GM19240 (cell line): ENCODE measurements at regions not wholly inside any gene's neighbourhood (a gene's known extent, or its start where the extent isn't known, plus 50 kb on each side); places are given as distances from the start of the nearest gene placed in this dataset.

ENCODE experiments used
- DNase-seq: peaks from one replicate; pipeline ENCODE4 v3.0.0; 2011; ENCODE audit warnings: low spot score; ENCODE audit not compliant: insufficient read length

GRCh38 chr5:39523821-39524220 lies 99.0 kb upstream of the DAB2 start:
- DNase-seq: no peak

- no peak for DNase-seq
These were observed 97.3 kb upstream of the DAB2 start for GRCh38 chr5:39521940-39522590.

GRCh38 chr5:39521098-39521860 lies 96.5 kb upstream of the DAB2 start:
- DNase-seq: no peak

- no peak for DNase-seq
These were observed 95.4 kb upstream of the DAB2 start for GRCh38 chr5:39520232-39520572.

- DNase-seq: no peak
These were observed 94.9 kb upstream of the DAB2 start for GRCh38 chr5:39519566-39520231.

GRCh38 chr5:39519079-39519478 lies 94.3 kb upstream of the DAB2 start:
- no peak for DNase-seq

- no peak for DNase-seq
These were observed 93.7 kb upstream of the DAB2 start for GRCh38 chr5:39518516-39518915.

GRCh38 chr5:39517800-39518199 lies 93.0 kb upstream of the DAB2 start:
- DNase-seq: no peak

- no peak for DNase-seq
These were observed 91.1 kb upstream of the DAB2 start for GRCh38 chr5:39515881-39516280.

- DNase-seq: no peak
These were observed 88.5 kb upstream of the DAB2 start for GRCh38 chr5:39513236-39513635.

GRCh38 chr5:39506211-39506610 lies 81.4 kb upstream of the DAB2 start:
- DNase-seq: no peak

GRCh38 chr5:39505791-39506190 lies 81.0 kb upstream of the DAB2 start:
- no peak for DNase-seq

GRCh38 chr5:39505363-39505762 lies 80.6 kb upstream of the DAB2 start:
- DNase-seq: no peak

- no peak for DNase-seq
These were observed 78.4 kb upstream of the DAB2 start for GRCh38 chr5:39503155-39503554.

- DNase-seq: no peak
These were observed 77.9 kb upstream of the DAB2 start for GRCh38 chr5:39502704-39503103.

GRCh38 chr5:39501397-39501796 lies 76.6 kb upstream of the DAB2 start:
- no peak for DNase-seq

- DNase-seq: no peak
These were observed 75.9 kb upstream of the DAB2 start for GRCh38 chr5:39500551-39501175.

GRCh38 chr5:39498278-39498952 lies 73.6 kb upstream of the DAB2 start:
- no peak for DNase-seq

- no peak for DNase-seq
These were observed 72.5 kb upstream of the DAB2 start for GRCh38 chr5:39497322-39497721.

GRCh38 chr5:39495227-39495626 lies 70.4 kb upstream of the DAB2 start:
- DNase-seq: no peak

- DNase-seq: no peak
These were observed 69.8 kb upstream of the DAB2 start for GRCh38 chr5:39494534-39494933.

GRCh38 chr5:39494107-39494510 lies 69.3 kb upstream of the DAB2 start:
- DNase-seq: no peak
